ENCODE measurements at regions not wholly inside any gene's neighbourhood (a gene's known extent, or its start where the extent isn't known, plus 50 kb on each side); places are given as distances from the start of the nearest gene placed in this dataset.

GRCh38 chr2:42939411-42940206 lies 147.2 kb upstream of the HAAO start:
- no peaks in the 10 kb centered on the region for H3K36me3 ChIP-seq (ENCODE audit: control insufficient read depth, insufficient read depth, low read length)
- no peaks in the 10 kb centered on the region for H3K9me3 ChIP-seq (ENCODE audit: control insufficient read depth, low read depth, low read length)
- peaks cover 10% of the 10 kb centered on the region for H3K4me1 ChIP-seq (ENCODE audit: control insufficient read depth, insufficient read depth, low read length)
- H3K27ac ChIP-seq (ENCODE audit: low read length): no peak overlapping the region
- no CpG with 5 or more reads among the region's 11 CpGs for WGBS (ENCODE audit: insufficient coverage, low lambda C conversion rate)
- no peaks in the 10 kb centered on the region for H3K27me3 ChIP-seq (ENCODE audit: control insufficient read depth, insufficient read depth, low read length)
- DNase-seq: no peak
- H3K4me3 ChIP-seq (ENCODE audit: low read length): no peak overlapping the region

GRCh38 chr2:42938671-42939370 lies 146.4 kb upstream of the HAAO start:
- H3K36me3 ChIP-seq (ENCODE audit: control insufficient read depth, insufficient read depth, low read length): no peaks in the 10 kb centered on the region
- no peak overlapping the region for H3K4me3 ChIP-seq (ENCODE audit: low read length)
- H3K9me3 ChIP-seq (ENCODE audit: control insufficient read depth, low read depth, low read length): no peaks in the 10 kb centered on the region
- WGBS (ENCODE audit: insufficient coverage, low lambda C conversion rate): no CpG with 5 or more reads among the region's 3 CpGs
- no peaks in the 10 kb centered on the region for H3K27me3 ChIP-seq (ENCODE audit: control insufficient read depth, insufficient read depth, low read length)
- H3K4me1 ChIP-seq (ENCODE audit: control insufficient read depth, insufficient read depth, low read length): peaks cover 13% of the 10 kb centered on the region
- no peak overlapping the region for H3K27ac ChIP-seq (ENCODE audit: low read length)
- DNase-seq: no peak

- Histone ChIP-seq H3K36me3 (ENCODE audit: control insufficient read depth, insufficient read depth, low read length) (no peaks in the 10 kb centered on the region), H3K4me1 (ENCODE audit: control insufficient read depth, insufficient read depth, low read length) (peaks cover 8% of the 10 kb centered on the region), H3K27ac (ENCODE audit: low read length) (no peak overlapping the region), H3K4me3 (ENCODE audit: low read length) (no peak overlapping the region), H3K27me3 (ENCODE audit: control insufficient read depth, insufficient read depth, low read length) (no peaks in the 10 kb centered on the region), H3K9me3 (ENCODE audit: control insufficient read depth, low read depth, low read length) (no peaks in the 10 kb centered on the region)
- no peak for DNase-seq
- WGBS (ENCODE audit: insufficient coverage, low lambda C conversion rate): no CpG with 5 or more reads among the region's 16 CpGs
Observed at GRCh38 chr2:42937171-42937875, 144.9 kb upstream of the HAAO start.

DNA sequence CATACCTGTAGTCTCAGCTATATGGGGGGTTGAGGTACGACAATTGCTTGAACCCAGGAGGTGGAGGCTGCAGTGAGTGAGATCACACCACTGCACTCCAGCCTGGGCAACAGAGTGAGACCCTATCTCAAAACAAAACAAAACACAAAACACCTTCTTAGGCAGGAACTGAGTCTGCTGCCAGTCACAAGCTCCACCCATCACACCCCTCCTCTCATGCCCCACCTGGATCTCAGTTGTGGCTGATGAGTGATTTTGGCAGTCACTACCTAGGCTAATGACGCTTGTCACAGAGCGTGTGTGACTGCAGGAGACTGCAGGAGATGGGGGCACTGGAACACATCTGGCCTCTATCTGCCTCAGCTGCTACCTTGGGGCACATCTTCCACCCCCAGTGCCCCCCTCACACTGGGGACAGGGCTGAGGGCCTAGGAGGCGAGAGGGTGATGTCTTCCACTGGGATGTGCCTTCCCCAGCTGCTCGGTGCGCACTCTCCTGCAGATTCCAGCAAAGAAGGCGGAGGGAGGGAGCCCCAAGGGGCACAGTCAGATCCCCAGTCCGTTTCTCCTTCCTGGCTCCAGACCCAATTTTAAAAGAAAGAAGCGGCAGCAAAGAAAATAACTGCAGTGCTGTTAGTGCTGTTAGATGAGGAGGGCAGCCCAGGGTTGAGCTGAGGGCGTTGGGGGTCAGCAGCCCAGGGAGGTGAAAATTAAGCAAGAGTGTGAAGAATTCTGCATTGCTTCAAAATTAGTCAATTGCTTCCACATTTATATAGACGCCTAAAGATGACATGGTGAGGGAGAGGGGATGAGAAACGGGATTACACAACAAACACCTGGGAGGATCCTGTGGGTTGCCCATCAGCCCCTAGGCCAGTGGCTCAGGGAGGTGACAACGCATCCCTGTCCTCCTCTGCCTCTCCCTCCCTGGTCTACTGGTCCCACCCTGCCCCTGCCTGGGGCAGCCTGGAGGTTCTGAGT lies 143.6 kb upstream of the HAAO start:
- DNase-seq: no peak
- no CpG with 5 or more reads among the region's 13 CpGs for WGBS (ENCODE audit: insufficient coverage, low lambda C conversion rate)
- no peak overlapping the region for H3K27ac ChIP-seq (ENCODE audit: low read length)
- no peaks in the 10 kb centered on the region for H3K36me3 ChIP-seq (ENCODE audit: control insufficient read depth, insufficient read depth, low read length)
- no peaks in the 10 kb centered on the region for H3K9me3 ChIP-seq (ENCODE audit: control insufficient read depth, low read depth, low read length)
- H3K4me1 ChIP-seq (ENCODE audit: control insufficient read depth, insufficient read depth, low read length): peaks cover 6% of the 10 kb centered on the region
- no peaks in the 10 kb centered on the region for H3K27me3 ChIP-seq (ENCODE audit: control insufficient read depth, insufficient read depth, low read length)
- H3K4me3 ChIP-seq (ENCODE audit: low read length): no peak overlapping the region

DNA sequence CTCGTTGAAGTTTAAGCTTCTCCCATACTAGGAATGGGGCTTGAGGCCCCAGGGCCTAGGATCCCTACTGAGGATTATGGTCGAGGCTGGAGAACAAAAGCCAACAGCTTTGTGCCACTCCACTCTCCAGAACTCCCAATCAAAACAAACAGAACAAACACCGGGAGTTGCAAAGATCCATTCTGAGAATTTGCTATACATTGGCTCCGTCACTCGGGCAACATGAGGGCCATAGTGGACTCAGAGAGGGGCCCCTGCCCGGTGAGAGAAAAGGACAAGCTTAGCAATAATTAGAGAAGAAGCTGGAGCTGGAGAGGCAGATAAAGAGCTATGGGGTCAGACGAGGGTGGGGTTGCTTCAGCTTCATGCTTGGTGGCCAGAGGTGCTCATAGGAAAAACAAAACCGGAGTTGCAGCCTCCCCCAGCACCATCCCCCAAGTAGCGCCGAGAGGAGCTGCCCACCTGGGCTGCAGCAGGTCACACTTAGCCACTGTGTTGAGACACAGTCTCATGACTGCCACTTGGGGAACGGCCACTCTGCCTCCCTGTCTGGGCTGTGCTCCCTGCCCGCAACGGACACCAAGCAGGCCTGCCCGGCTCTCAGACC lies 142.3 kb upstream of the HAAO start:
- H3K4me1 ChIP-seq (ENCODE audit: control insufficient read depth, insufficient read depth, low read length): peaks cover 15% of the 10 kb centered on the region
- no peaks in the 10 kb centered on the region for H3K9me3 ChIP-seq (ENCODE audit: control insufficient read depth, low read depth, low read length)
- H3K27ac ChIP-seq (ENCODE audit: low read length): no peak overlapping the region
- no CpG with 5 or more reads among the region's 14 CpGs for WGBS (ENCODE audit: insufficient coverage, low lambda C conversion rate)
- no peaks in the 10 kb centered on the region for H3K27me3 ChIP-seq (ENCODE audit: control insufficient read depth, insufficient read depth, low read length)
- DNase-seq: no peak
- no peaks in the 10 kb centered on the region for H3K36me3 ChIP-seq (ENCODE audit: control insufficient read depth, insufficient read depth, low read length)
- H3K4me3 ChIP-seq (ENCODE audit: low read length): no peak overlapping the region

DNA sequence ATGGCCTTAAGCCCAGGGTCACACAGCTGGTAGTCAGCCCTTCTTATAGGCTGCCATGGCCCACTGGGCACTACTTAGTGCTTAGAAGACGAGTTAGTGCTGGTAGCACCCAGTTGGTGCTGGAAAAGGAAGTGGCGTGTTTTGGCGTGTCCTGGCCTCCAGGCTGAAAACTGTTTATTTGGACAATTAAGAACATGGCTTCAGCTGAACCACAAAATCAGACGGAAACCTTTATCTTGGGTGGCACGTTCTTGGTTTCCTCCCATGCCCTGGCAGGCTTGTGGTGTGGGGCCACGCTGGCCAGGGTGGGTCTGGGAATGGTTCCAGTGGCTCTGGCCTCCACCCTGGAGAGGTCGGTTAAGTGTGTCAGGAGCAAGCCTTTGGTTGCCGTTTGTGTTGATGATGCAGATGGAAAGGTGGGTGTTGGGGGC lies 141.5 kb upstream of the HAAO start:
- Histone ChIP-seq H3K9me3 (ENCODE audit: control insufficient read depth, low read depth, low read length) (no peaks in the 10 kb centered on the region), H3K4me1 (ENCODE audit: control insufficient read depth, insufficient read depth, low read length) (peaks cover 23% of the 10 kb centered on the region), H3K27me3 (ENCODE audit: control insufficient read depth, insufficient read depth, low read length) (no peaks in the 10 kb centered on the region), H3K27ac (ENCODE audit: low read length) (no peak overlapping the region), H3K4me3 (ENCODE audit: low read length) (no peak overlapping the region), H3K36me3 (ENCODE audit: control insufficient read depth, insufficient read depth, low read length) (no peaks in the 10 kb centered on the region)
- no CpG with 5 or more reads among the region's 8 CpGs for WGBS (ENCODE audit: insufficient coverage, low lambda C conversion rate)
- DNase-seq: no peak

DNA sequence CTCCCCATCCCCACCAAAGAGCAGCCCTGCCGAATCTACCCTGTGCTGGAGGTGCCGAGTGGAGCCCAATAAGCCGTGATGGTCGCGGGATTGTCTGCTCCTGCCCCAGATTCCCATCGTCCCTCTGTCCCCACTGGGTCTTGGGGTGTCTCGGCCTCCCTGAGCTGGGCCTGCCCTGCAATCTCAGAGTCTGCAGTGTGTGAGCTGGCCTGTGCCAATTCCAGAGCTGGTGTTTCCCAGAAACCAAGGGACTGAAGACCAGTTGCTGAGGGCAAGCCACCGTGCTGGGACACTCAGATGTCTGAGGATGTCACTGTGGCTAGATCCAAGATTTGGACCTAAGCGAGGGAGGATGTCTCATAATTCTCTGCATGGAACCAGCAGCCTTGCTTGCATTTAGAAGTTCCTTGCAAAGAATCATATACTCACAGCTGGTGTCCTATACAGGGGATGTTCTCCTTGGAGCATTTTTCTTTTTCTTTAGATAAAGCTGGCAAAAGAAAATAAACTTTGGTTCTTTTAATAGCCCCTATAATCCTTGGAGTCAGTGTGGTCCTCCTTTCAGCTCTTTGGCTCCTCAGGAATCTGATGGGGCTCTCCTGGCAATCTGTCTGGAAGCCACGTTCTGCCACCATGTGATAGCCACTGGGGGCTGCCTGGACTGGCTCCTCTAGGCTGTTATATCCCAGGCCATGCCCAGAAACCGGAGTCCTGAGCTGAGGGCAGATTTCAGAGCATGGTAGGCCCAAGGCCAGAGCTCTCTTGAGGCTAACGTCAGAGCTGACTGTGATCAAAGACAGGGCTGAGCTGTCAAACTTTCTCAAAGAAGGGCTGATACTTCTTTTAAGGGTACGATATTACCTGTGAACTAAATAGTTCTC lies 140.1 kb upstream of the HAAO start:
- H3K4me3 ChIP-seq (ENCODE audit: low read length): no peak overlapping the region
- no peak overlapping the region for H3K27ac ChIP-seq (ENCODE audit: low read length)
- H3K9me3 ChIP-seq (ENCODE audit: control insufficient read depth, low read depth, low read length): no peaks in the 10 kb centered on the region
- H3K36me3 ChIP-seq (ENCODE audit: control insufficient read depth, insufficient read depth, low read length): no peaks in the 10 kb centered on the region
- H3K27me3 ChIP-seq (ENCODE audit: control insufficient read depth, insufficient read depth, low read length): no peaks in the 10 kb centered on the region
- DNase-seq: no peak
- no CpG with 5 or more reads among the region's 13 CpGs for WGBS (ENCODE audit: insufficient coverage, low lambda C conversion rate)
- peaks cover 36% of the 10 kb centered on the region for H3K4me1 ChIP-seq (ENCODE audit: control insufficient read depth, insufficient read depth, low read length)

DNA sequence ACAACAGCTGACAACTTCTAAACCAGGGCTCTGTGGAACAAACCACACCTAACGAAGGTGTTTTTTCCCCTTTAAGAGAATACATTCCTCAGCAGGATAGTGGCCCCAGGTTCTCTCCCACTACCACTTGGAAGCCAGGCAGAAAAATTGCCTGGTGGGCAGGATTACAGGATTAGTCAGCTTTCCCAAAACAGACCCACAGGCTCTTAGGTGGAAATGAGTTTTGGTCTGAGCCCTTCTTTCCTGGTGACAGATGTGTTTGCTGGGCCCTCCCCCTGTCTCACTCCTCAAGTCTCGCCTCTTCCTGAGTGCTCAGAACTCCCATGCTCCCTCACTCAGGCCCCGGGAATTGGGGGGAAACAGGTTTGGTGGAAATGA lies 139.4 kb upstream of the HAAO start:
- H3K27ac ChIP-seq (ENCODE audit: low read length): no peak overlapping the region
- DNase-seq: no peak
- H3K36me3 ChIP-seq (ENCODE audit: control insufficient read depth, insufficient read depth, low read length): no peaks in the 10 kb centered on the region
- no peaks in the 10 kb centered on the region for H3K27me3 ChIP-seq (ENCODE audit: control insufficient read depth, insufficient read depth, low read length)
- peaks cover 43% of the 10 kb centered on the region for H3K4me1 ChIP-seq (ENCODE audit: control insufficient read depth, insufficient read depth, low read length)
- H3K9me3 ChIP-seq (ENCODE audit: control insufficient read depth, low read depth, low read length): no peaks in the 10 kb centered on the region
- no CpG with 5 or more reads among the region's 3 CpGs for WGBS (ENCODE audit: insufficient coverage, low lambda C conversion rate)
- no peak overlapping the region for H3K4me3 ChIP-seq (ENCODE audit: low read length)

DNA sequence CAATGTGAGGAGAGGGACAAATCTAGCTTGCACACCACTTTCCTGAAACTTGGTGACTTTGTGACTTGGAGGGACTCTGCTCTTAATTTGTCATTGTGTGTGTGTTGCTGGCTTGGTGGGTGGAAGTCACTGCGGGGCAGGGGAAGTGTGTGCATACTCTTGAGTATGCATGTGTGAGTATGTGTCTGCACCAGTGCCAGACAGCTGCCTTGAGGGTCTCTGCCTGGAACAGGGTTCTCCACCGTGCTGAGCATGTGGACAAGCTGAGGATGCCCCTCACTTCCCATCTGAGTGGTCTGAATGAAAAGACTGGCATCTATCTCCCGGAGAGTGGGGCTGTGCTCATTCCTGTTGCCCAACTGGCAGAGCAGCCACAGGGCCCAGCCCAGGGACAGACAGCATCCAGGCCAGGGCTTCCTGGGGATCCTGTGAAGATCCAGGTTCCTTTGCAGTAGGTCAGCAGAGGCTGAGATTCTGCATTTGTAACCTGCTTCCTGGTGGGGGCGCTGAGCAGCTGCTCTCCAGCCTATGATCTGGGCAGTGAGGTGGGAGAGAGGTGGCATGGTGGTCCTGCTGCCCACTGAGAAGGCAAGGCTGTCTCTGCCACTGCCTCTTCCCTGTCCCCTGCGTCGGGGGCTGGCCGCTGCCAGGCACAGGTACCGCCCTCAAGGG lies 138.9 kb upstream of the HAAO start:
- Histone ChIP-seq H3K36me3 (ENCODE audit: control insufficient read depth, insufficient read depth, low read length) (no peaks in the 10 kb centered on the region), H3K27ac (ENCODE audit: low read length) (no peak overlapping the region), H3K9me3 (ENCODE audit: control insufficient read depth, low read depth, low read length) (no peaks in the 10 kb centered on the region), H3K27me3 (ENCODE audit: control insufficient read depth, insufficient read depth, low read length) (no peaks in the 10 kb centered on the region), H3K4me3 (ENCODE audit: low read length) (no peak overlapping the region), H3K4me1 (ENCODE audit: control insufficient read depth, insufficient read depth, low read length) (peaks cover 49% of the 10 kb centered on the region)
- DNase-seq: no peak
- WGBS (ENCODE audit: insufficient coverage, low lambda C conversion rate): no CpG with 5 or more reads among the region's 8 CpGs

Data from large intestine (tissue), 3 donors.